HG03571 (cell line): ENCODE measurements at regions not wholly inside any gene's neighbourhood (a gene's known extent, or its start where the extent isn't known, plus 50 kb on each side); places are given as distances from the start of the nearest gene placed in this dataset.
"Not testable (repeated sequence)": the region's sequence is repeated elsewhere in the genome, so short reads cannot be mapped to it uniquely, and the experiment has no call there.

Source experiments
- ATAC-seq: cut with Tn5 transposase; IDR thresholded peaks from one replicate; pipeline ENCODE4 v1.9.1; 2021; ENCODE audit not compliant: unreplicated experiment

GRCh38 chr13:67519356-67519755 lies 289.2 kb upstream of the PCDH9 start:
- ATAC-seq = no peak

- no peak for ATAC-seq
Measured at GRCh38 chr13:67518785-67519184, 288.6 kb upstream of the PCDH9 start.

- ATAC-seq = no peak
Measured at GRCh38 chr13:67515895-67516294, 285.8 kb upstream of the PCDH9 start.

- ATAC-seq = no peak
Measured at GRCh38 chr13:67509018-67509417, 278.9 kb upstream of the PCDH9 start.

GRCh38 chr13:67508275-67508674 lies 278.1 kb upstream of the PCDH9 start:
- ATAC-seq = not testable (repeated sequence)

- ATAC-seq = no peak
Measured at GRCh38 chr13:67506407-67506806, 276.3 kb upstream of the PCDH9 start.

- ATAC-seq = no peak
Measured at GRCh38 chr13:67505376-67505775, 275.2 kb upstream of the PCDH9 start.

GRCh38 chr13:67498948-67499347 lies 268.8 kb upstream of the PCDH9 start:
- ATAC-seq = no peak

GRCh38 chr13:67493835-67494234 lies 263.7 kb upstream of the PCDH9 start:
- no peak for ATAC-seq

- ATAC-seq = no peak
Measured at GRCh38 chr13:67489016-67489415, 258.9 kb upstream of the PCDH9 start.

GRCh38 chr13:67481445-67481844 lies 251.3 kb upstream of the PCDH9 start:
- no peak for ATAC-seq

GRCh38 chr13:67474115-67474514 lies 244.0 kb upstream of the PCDH9 start:
- ATAC-seq = no peak

- no peak for ATAC-seq
Measured at GRCh38 chr13:67469623-67470022, 239.5 kb upstream of the PCDH9 start.

- ATAC-seq = no peak
Measured at GRCh38 chr13:67466569-67466968, 236.4 kb upstream of the PCDH9 start.

- no peak for ATAC-seq
Measured at GRCh38 chr13:67464154-67464553, 234.0 kb upstream of the PCDH9 start.

GRCh38 chr13:67462098-67462497 lies 232.0 kb upstream of the PCDH9 start:
- no peak for ATAC-seq

GRCh38 chr13:67452526-67452925 lies 222.4 kb upstream of the PCDH9 start:
- ATAC-seq = not testable (repeated sequence)

- no peak for ATAC-seq
Measured at GRCh38 chr13:67445436-67445835, 215.3 kb upstream of the PCDH9 start.

- ATAC-seq = no peak
Measured at GRCh38 chr13:67443923-67444322, 213.8 kb upstream of the PCDH9 start.

- ATAC-seq = no peak
Measured at GRCh38 chr13:67440236-67440975, 210.3 kb upstream of the PCDH9 start.

GRCh38 chr13:67439365-67439764 lies 209.2 kb upstream of the PCDH9 start:
- ATAC-seq = no peak

GRCh38 chr13:67438465-67438864 lies 208.3 kb upstream of the PCDH9 start:
- no peak for ATAC-seq

- ATAC-seq = no peak
Measured at GRCh38 chr13:67437244-67437643, 207.1 kb upstream of the PCDH9 start.
